H9 (cell line): ENCODE measurements at regions not wholly inside any gene's neighbourhood (a gene's known extent, or its start where the extent isn't known, plus 50 kb on each side); places are given as distances from the start of the nearest gene placed in this dataset.

Experiments
- DNase-seq: peaks from one replicate; pipeline ENCODE4 v3.0.0-alpha.2; 2017
- H2AFZ ChIP-seq: one replicate; pipeline ENCODE4 v1.6.1; 2013; ENCODE audit warnings: mild to moderate bottlenecking, low read length, control low read depth, moderate library complexity
- H2AK5ac ChIP-seq: 2 replicates; pipeline ENCODE4 v1.6.1; 2013; ENCODE audit warnings: low read length, control low read depth, mixed read lengths; ENCODE audit not compliant: insufficient read length
- H2BK120ac ChIP-seq: one replicate; pipeline ENCODE4 v1.6.1; 2013; ENCODE audit warnings: low read depth, mild to moderate bottlenecking, low read length, control low read depth, inconsistent platforms; ENCODE audit not compliant: poor library complexity, severe bottlenecking
- H2BK12ac ChIP-seq: 2 replicates; pipeline ENCODE4 v1.6.1; 2013; ENCODE audit warnings: low read length, control low read depth, mixed read lengths, low read depth; ENCODE audit not compliant: insufficient read length
- H2BK15ac ChIP-seq: 2 replicates; pipeline ENCODE4 v1.6.1; 2013; ENCODE audit warnings: low read depth, low read length, control low read depth
- H2BK20ac ChIP-seq: one replicate; pipeline ENCODE4 v1.6.1; 2013; ENCODE audit warnings: low read depth, mild to moderate bottlenecking, low read length, control low read depth, inconsistent platforms; ENCODE audit not compliant: poor library complexity, severe bottlenecking
- H2BK5ac ChIP-seq: 2 replicates; pipeline ENCODE4 v1.6.1; 2013; ENCODE audit warnings: low read length, control low read depth, mixed read lengths; ENCODE audit not compliant: insufficient read length
- H3K14ac ChIP-seq: 2 replicates; pipeline ENCODE4 v1.6.1; 2013; ENCODE audit warnings: low read length, control low read depth; ENCODE audit not compliant: insufficient read depth
- H3K18ac ChIP-seq: 2 replicates; pipeline ENCODE4 v1.6.1; 2013; ENCODE audit warnings: low read depth, mild to moderate bottlenecking, mixed read lengths, low read length, control low read depth; ENCODE audit not compliant: insufficient read length
- H3K23ac ChIP-seq: 2 replicates; pipeline ENCODE4 v1.6.1; 2013; ENCODE audit warnings: low read length, control low read depth, mixed read lengths, low read depth; ENCODE audit not compliant: insufficient read length
- H3K23me2 ChIP-seq: 2 replicates; pipeline ENCODE4 v1.6.1; 2013; ENCODE audit warnings: low read depth, mild to moderate bottlenecking, mixed read lengths, low read length, control low read depth; ENCODE audit not compliant: insufficient read length, poor library complexity, severe bottlenecking
- H3K27ac ChIP-seq: 2 replicates; pipeline ENCODE4 v1.5.1; 2013; ENCODE audit warnings: low read length, control low read depth, mixed read lengths, low read depth; ENCODE audit not compliant: insufficient read length
- H3K27me3 ChIP-seq: 2 replicates; pipeline ENCODE4 v1.6.1; 2013; ENCODE audit warnings: low read length, control low read depth, inconsistent platforms; ENCODE audit not compliant: insufficient read depth
- H3K4ac ChIP-seq: 2 replicates; pipeline ENCODE4 v1.6.1; 2013; ENCODE audit warnings: low read depth, mild to moderate bottlenecking, control low read depth, inconsistent platforms, low read length, moderate library complexity
- H3K4me1 ChIP-seq: 2 replicates; pipeline ENCODE4 v1.6.1; 2013; ENCODE audit warnings: low read length, control low read depth, inconsistent platforms; ENCODE audit not compliant: insufficient read depth
- H3K4me2 ChIP-seq: 2 replicates; pipeline ENCODE4 v1.6.1; 2013; ENCODE audit warnings: low read length, control low read depth, mixed read lengths; ENCODE audit not compliant: insufficient read length, insufficient read depth
- H3K56ac ChIP-seq: 2 replicates; pipeline ENCODE4 v1.6.1; 2013; ENCODE audit warnings: low read depth, mild to moderate bottlenecking, mixed read lengths, low read length, control low read depth; ENCODE audit not compliant: insufficient read length
- H3K79me1 ChIP-seq: 2 replicates; pipeline ENCODE4 v1.6.1; 2013; ENCODE audit warnings: low read depth, mild to moderate bottlenecking, moderate library complexity, low read length, control low read depth, inconsistent platforms; ENCODE audit not compliant: insufficient read depth, poor library complexity, severe bottlenecking
- H3K79me2 ChIP-seq: 2 replicates; pipeline ENCODE4 v1.6.1; 2013; ENCODE audit warnings: low read length, control low read depth, inconsistent platforms; ENCODE audit not compliant: insufficient read depth
- H3K9ac ChIP-seq: 2 replicates; pipeline ENCODE4 v1.6.1; 2013; ENCODE audit warnings: low read length, control low read depth, mixed read lengths; ENCODE audit not compliant: insufficient read length; ENCODE audit errors: extremely low read depth
- H3K9me3 ChIP-seq: one replicate; pipeline ENCODE4 v1.6.1; 2013; ENCODE audit warnings: low read depth, low read length, inconsistent platforms; ENCODE audit not compliant: control insufficient read depth
- H3T11ph ChIP-seq: one replicate; pipeline ENCODE4 v1.6.1; 2013; ENCODE audit warnings: mild to moderate bottlenecking, low read length, control low read depth, inconsistent platforms
- H4K20me1 ChIP-seq: one replicate; pipeline ENCODE4 v1.6.1; 2013; ENCODE audit not compliant: control insufficient read depth, insufficient read length, insufficient read depth
- H4K5ac ChIP-seq: 2 replicates; pipeline ENCODE4 v1.6.1; 2013; ENCODE audit warnings: low read depth, mild to moderate bottlenecking, mixed read lengths, low read length, control low read depth; ENCODE audit not compliant: insufficient read length
- H4K8ac ChIP-seq: replicated peaks from 2 replicates; pipeline ENCODE4 v1.6.1; 2013; ENCODE audit warnings: low read length, control low read depth, mixed read lengths, low read depth; ENCODE audit not compliant: insufficient read length
- H4K91ac ChIP-seq: 2 replicates; pipeline ENCODE4 v1.6.1; 2013; ENCODE audit warnings: low read depth, mild to moderate bottlenecking, moderate library complexity, mixed read lengths, low read length, control low read depth; ENCODE audit not compliant: insufficient read length
- H3K27ac Mint-ChIP-seq, 3 experiments: 2 replicates in 2 of 3; 3 replicates in 1 of 3; pipeline ENCODE4 v1.8.0; 2020 to 2021; ENCODE audit warnings: mixed read lengths in 3 of 3, mild to moderate bottlenecking in 1 of 3, moderate library complexity in 1 of 3
- H3K27me3 Mint-ChIP-seq: 2 replicates; pipeline ENCODE4 v1.8.0; 2021; ENCODE audit warnings: low read depth, mild to moderate bottlenecking, moderate library complexity, mixed read lengths
- H3K36me3 Mint-ChIP-seq, 3 experiments: 2 replicates in 2 of 3; 3 replicates in 1 of 3; pipeline ENCODE4 v1.8.0; 2020 to 2021; ENCODE audit warnings: low read depth in 3 of 3, mixed read lengths in 3 of 3; ENCODE audit not compliant: insufficient read depth in 1 of 3
- H3K4me1 Mint-ChIP-seq, 2 experiments: 2 replicates each; pipeline ENCODE4 v1.8.0; 2020; ENCODE audit warnings: mixed read lengths in 2 of 2
- H3K4me3 Mint-ChIP-seq, 2 experiments: 2 replicates in 1 of 2; 3 replicates in 1 of 2; pipeline ENCODE4 v1.8.0; 2020 to 2021; ENCODE audit warnings: mild to moderate bottlenecking in 2 of 2, mixed read lengths in 2 of 2, moderate library complexity in 1 of 2
- H3K9me3 Mint-ChIP-seq, 2 experiments: 2 replicates in 1 of 2; 3 replicates in 1 of 2; pipeline ENCODE4 v1.8.0; 2020; ENCODE audit warnings: mild to moderate bottlenecking in 2 of 2, mixed read lengths in 2 of 2, moderate library complexity in 1 of 2
- WGBS: extraction: QIAGEN DNeasy Blood & Tissue Kit; methylation state at CpG from one replicate; pipeline ENCODE4 v1.1.7; 2013; ENCODE audit warnings: missing lambda C conversion rate, low lambda C conversion rate, mixed read lengths; ENCODE audit not compliant: insufficient read length; ENCODE audit errors: extremely low coverage; 5-methylcytosine and 5-hydroxymethylcytosine counted together
- TF ChIP-seq, protein P1 (sequence below): fragments of 200-600 bp; sonication (generic); conservative IDR thresholded peaks from 3 replicates; pipeline ENCODE4 v1.8.0; 2021; ENCODE audit warnings: antibody characterized with exemption, mild to moderate bottlenecking

DNA sequence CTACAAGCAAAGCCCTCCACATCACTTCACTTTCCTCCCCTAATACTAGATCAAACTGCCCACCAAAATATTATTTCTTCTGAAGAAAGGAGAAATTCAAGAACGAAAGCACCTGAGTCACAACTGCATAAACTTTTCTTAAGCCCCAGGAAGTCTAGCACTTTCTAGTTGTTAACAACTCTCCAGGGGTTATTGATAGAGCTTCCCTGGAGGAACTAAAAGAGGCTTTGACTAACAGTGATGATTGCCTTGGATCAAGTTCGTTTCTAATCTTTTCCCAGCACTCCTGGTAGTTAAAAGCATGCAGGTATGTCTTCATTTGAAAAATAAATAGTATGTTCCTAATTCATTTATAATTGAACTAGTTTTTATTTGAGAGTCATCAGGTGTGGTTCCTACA, 917.0 kb downstream of the TUSC7 start:
- Histone ChIP-seq H3K9ac (no peak overlapping the region), H4K5ac (no peak overlapping the region), H4K8ac (no peak overlapping the region), H3K23ac (no peak overlapping the region), H3K9me3 (no peaks in the 10 kb centered on the region), H2BK12ac (no peak overlapping the region), H2BK5ac (no peak overlapping the region), H3K79me1 (no peaks in the 10 kb centered on the region), H2BK15ac (no peak overlapping the region), H3K23me2 (no peaks in the 10 kb centered on the region), H3K4ac (no peak overlapping the region), H3K27me3 (no peaks in the 10 kb centered on the region), H3K27ac (no peak overlapping the region), H3T11ph (no peak overlapping the region), H3K4me2 (no peak overlapping the region), H3K79me2 (no peaks in the 10 kb centered on the region), H3K4me1 (no peaks in the 10 kb centered on the region; the same call in 1 of the 2 replicates), H2AK5ac (no peak overlapping the region), H4K20me1 (no peaks in the 10 kb centered on the region), H4K91ac (no peak overlapping the region), H2AFZ (no peak overlapping the region), H2BK20ac (no peak overlapping the region), H3K14ac (no peak overlapping the region), H2BK120ac (no peak overlapping the region), H3K18ac (no peak overlapping the region), H3K56ac (no peak overlapping the region)
- no peaks in the 10 kb centered on the region for H3K36me3 Mint-ChIP-seq
- no peak for DNase-seq
- H3K27ac Mint-ChIP-seq = peak overlapping the region; percentile 17 to 48 (median 19); a peak in 4 of 7 replicates
- TF ChIP-seq, protein P1, sequence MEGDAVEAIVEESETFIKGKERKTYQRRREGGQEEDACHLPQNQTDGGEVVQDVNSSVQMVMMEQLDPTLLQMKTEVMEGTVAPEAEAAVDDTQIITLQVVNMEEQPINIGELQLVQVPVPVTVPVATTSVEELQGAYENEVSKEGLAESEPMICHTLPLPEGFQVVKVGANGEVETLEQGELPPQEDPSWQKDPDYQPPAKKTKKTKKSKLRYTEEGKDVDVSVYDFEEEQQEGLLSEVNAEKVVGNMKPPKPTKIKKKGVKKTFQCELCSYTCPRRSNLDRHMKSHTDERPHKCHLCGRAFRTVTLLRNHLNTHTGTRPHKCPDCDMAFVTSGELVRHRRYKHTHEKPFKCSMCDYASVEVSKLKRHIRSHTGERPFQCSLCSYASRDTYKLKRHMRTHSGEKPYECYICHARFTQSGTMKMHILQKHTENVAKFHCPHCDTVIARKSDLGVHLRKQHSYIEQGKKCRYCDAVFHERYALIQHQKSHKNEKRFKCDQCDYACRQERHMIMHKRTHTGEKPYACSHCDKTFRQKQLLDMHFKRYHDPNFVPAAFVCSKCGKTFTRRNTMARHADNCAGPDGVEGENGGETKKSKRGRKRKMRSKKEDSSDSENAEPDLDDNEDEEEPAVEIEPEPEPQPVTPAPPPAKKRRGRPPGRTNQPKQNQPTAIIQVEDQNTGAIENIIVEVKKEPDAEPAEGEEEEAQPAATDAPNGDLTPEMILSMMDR = no peak
- no CpG with 5 or more reads among the region's 2 CpGs for WGBS
- no peaks in the 10 kb centered on the region for H3K9me3 Mint-ChIP-seq
- H3K4me1 Mint-ChIP-seq = peaks cover 26 to 28% of the 10 kb centered on the region in 2 experiments
- no peaks in the 10 kb centered on the region; the same call in 1 of the 2 replicates for H3K27me3 Mint-ChIP-seq
- H3K4me3 Mint-ChIP-seq = no peak overlapping the region; a peak in 1 of 5 replicates
